GM19240 (cell line): ENCODE measurements at regions not wholly inside any gene's neighbourhood (a gene's known extent, or its start where the extent isn't known, plus 50 kb on each side); places are given as distances from the start of the nearest gene placed in this dataset.

Source experiments
- DNase-seq: peaks from one replicate; pipeline ENCODE4 v3.0.0; 2011; ENCODE audit warnings: low spot score; ENCODE audit not compliant: insufficient read length

DNA sequence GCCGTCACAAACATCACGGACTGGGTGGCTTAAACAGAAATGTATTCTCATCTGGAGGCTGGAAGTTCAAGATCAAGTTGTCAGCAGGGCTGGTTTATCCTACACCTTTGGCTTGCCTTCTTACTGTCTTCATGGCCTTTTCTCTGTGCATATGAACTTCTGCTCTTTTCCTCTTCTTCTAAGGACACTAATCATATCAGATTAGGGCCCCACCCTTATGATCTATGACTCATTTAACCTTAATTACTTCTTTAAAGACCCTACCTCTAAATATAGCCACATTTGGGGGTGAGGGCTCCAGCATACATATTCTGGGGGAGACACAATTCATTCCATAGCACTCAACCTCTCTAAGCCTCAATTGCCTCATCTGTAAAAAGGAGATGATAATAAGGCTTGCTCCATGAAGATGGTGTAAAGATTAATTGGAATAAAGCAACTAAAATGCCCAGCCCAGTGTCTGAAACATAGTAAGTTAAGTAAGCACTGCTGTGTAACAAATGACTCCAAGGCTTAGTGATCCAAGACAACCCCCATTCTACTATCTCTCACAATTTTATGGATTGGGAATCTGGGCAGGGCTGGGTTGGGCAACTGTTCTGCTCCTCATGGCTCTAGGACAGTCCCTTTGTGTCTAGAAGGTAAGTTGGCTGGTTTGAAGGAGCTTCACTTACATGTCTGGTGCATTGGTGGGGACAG lies 119.8 kb downstream of the BANF2 start:
- DNase-seq, result no peak

DNA sequence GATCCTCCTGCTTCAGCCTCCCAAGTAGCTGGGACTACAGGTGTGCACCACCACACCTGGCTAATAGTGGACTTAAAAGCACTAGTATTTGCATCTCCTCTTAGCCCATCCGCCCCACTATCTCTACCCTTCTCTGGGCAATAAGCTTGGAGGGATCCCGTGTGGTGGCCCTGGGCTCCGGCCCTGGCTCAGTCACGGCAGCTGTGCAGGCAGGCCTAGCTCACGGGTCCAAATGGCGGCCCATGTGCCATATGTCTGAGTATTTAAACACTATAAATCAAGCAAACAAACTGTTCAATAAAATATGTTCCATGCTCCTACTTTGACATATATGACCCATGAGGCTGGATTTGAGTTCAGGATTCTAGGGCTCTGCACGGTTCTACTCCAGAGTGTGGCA lies 118.4 kb downstream of the BANF2 start:
- DNase-seq, result no peak

DNA sequence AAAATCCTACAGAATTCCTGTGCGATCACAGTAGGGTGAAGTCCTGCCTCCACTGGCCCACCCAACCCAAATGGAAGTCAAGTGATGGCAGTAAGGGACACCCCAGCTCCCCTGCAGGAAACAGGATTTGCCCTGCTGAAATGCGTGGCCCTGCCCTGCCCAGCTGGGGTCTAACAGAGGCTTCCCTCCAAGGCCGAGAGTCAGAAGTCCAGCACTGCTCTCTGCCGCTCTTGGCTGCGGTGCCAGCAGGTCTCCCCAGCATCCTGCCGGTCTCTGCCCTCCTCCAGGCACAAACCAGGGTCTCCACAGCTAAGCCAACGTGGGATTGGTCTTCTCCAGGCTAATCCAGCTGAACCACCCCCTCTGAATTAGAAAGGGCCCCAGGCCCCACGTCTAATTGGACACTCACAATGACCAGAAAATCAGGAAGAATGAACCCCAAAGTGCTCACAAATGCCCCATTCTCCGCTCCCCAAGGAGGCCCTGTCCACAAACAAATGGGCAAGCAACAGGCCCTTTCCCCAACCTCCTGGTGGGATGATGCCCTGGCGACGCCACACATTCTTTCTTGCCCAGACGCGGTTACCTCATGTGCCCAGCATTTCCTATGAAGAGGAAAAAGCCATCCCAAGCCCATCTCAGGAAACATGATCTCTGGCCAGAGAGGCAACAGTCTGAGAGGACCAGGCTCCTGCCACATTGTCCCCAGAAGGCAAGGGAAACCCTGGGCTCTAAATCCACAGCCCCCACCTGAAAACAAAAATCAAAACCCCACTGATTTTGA lies 117.2 kb downstream of the BANF2 start:
- no peak for DNase-seq

DNA sequence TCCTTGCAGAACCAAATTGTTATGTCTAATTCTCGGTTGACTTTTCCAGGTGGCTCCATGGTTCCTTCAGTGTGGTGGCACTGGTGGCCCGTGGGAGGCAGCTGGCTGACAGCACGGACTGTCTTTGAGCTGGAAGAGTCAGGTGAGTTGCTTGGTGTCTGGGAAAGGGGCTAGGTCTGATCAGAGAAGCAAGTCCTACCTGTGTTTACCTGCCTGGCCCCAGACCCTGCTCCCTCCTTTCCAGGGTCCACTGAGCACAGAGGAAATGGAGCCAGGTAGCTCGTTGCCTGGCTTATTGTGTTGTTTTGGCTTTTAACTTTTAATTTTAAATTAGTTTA lies 111.8 kb downstream of the BANF2 start:
- DNase-seq, result no peak

DNA sequence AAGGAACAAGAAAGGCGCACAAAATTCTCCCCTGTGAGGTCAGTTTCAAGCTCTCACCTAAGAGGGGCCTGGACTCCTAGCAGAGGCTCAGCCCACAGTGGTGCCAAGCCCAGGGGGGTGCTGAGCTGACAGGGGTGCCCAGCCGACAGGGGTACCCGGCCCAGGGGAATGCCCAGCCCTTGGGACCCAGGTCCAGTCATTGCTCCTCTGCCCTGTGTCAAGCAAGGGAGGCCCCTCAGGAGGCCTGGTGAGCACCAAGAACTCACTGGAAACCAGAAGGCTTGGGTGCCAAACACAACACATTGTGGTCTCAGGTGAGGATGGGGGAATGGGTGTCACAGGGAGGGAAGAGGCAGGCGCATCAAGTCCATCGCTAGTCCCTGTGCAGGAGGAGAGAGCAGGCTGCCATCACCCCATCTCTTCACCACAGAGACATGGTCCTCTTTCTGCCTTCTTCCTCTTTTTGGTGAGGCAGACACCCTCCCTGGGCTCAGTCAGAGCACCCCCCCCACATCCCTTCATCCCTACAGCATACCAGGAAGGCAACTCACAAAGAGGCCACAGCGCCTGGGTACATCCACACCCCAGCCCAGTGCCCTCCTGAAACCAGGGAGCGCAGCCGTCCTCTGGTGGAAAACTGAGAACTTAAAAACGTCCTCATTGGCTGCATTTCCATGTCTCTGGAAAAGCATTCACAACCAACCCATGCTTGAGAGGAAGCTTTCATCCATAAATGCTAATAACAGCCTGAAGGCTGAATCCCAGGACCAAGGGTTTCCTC lies 111.3 kb downstream of the BANF2 start:
- no peak for DNase-seq

DNA sequence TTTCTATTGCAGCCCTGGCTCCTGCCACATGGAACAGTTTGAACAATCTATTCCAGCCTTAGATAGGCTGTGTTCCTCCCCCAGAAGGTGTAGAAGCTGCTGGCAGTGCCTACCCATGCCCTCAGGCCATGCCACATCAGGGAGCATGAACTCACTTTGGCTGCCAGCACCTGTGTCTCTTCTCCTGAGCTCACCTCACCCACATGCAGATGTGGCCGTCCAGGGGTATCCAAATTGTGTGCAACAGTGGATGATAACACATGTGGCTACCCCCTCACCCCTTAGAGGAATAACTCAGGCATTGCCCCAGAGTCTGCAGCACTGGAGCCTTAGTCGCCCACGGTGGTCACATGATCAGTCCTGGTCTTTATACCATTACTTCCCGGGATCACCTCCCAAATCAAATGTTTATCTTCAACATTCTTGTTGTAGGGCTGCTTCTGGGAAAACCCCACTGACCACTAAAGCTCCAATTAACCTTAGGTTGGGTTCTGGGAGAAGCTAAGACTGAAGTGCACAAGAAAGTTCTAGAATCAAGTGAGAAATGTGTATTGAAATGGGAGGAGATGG lies 110.4 kb downstream of the BANF2 start:
- DNase-seq, result no peak

DNA sequence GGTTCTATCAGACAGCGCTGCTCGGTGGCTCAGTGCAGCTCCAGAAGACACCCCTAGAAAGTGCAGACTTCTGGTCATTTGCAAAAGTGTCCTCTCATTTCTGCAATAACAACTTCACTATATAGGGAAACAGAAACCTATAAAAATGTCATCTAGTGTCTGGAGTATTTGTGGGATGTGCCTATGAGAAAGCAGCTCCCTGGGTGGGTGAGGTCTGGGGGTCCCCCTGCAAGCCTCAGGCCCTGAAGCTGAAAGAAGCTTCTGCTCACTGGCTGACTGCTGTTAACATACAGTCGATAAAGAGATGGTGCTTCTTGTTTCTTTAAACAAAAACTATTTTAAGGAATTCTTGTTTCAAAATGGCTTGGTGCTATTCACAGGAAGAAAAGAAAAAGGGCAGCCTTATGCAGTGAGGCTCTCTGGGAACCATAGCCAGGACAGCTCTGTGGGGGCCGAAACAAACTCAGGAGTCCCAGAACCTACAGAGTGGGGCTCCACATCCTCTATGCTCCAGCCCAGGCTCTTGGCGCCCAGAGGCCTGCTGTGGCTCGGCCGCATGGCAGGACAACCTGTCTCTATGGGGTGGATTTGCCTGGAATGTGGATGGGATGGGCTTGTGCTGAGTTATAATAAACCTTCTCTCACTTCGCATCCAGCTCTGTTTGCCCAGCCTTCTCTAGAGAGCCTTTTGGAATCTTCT lies 109.7 kb downstream of the BANF2 start:
- DNase-seq, result no peak

DNA sequence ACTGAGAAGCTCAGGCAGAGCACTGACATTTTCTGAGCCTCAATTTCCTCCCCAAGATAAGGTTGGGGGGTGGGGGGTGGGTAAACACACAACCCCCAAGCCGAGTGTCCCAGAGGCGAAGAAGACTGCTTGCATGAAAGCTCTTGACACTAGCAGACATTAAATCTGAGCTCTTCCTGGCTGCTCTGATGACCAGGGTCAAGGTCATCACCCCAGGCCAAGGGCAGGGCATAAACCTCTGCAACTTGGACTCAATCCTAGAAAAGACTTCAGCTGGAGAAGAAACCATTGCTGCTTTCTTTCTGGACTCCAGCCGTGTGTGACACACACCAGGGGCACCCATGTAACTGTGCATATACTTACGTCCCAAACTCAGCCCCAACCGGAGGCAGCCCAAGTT lies 109.0 kb downstream of the BANF2 start:
- DNase-seq, result no peak

DNA sequence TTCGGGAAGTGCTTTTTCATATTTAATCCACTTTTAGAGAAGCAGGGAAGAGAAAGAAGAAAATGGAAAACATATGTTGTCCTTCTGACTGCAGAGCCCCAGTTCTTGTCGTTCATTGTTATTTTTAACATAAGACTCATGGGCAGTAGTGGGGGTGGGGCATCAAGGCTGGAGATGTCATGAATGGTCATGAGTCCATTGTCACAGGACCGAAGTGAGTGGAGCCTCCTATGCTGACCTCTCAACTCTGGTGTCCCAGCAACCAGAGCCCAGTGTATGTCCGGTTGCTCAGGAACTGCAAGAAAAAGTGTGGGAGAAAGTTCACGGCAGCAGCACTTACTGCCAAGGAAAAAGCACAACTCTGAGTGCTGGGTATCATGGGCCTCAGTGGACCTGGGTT lies 108.6 kb downstream of the BANF2 start:
- no peak for DNase-seq

DNA sequence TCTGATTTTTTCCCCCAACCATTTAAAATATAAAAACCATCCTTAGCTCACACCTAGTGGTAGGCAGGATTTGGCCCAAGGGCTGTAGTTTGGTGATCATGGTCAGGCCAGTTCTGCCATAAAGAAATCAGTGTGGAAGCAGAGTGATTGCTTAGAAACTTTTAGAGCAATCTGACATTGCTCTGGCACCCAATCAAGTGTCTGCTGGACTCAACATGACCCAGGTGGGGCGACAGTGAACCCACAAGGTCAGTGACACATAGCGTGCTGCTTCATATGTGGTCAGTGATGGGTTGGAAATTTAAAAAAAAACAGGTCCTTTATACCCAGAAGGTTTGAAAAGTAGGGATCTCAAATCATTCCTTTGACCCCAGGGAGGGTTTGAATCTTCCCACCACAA lies 107.9 kb downstream of the BANF2 start:
- DNase-seq, result no peak

DNA sequence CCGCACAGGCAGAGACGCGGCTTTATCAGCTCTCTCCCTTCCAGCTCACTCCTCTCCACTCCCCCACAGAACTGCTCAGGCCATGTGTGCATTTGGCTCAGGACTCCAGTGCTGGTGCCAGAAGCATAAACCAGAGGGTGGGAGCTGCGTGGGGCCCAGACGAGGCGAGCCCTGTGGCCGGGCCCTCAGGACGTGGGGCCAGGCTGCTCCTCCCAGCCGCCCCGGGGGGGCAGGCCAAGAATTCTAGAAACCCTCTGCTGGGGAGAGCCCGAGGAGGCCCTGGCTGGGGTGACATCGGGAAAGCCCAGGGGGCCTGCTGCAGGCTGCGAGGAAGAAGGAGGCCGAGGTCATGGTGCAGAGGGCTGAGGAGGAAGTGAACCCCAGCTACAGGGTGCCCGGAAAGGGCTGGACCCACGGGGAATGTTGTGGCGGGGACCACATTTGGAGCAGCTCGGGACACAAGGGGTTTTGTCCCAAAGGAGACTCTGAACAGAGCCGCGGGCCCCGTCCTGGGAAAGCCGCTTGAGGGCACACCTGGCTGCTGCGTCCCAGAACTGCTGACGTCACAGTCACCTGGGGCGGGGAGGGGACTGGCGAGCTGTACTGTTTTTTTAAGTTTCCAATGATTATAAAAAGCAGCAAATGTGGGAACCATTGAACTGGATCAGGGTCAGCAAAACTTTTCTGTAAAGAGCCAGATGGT lies 107.1 kb downstream of the BANF2 start:
- no peak for DNase-seq

DNA sequence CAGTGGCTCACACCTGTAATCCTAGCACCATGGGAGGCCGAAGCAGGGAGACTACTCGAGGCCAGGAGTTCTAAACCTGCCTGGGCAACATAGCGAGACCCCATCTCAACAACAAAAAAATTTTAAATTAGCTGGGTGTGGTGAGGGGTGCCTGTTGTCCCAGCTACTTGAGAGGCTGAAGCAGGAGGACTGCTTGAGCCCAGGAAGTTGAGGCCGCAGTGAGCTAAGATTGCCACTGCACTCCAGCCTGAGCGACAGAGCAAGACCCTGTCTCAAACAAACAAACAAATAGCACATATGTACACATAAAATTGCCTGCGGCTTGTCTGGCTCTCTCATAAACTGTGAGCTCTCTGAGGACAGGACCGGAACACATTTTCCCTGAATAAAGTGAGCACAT lies 106.3 kb downstream of the BANF2 start:
- no peak for DNase-seq

DNA sequence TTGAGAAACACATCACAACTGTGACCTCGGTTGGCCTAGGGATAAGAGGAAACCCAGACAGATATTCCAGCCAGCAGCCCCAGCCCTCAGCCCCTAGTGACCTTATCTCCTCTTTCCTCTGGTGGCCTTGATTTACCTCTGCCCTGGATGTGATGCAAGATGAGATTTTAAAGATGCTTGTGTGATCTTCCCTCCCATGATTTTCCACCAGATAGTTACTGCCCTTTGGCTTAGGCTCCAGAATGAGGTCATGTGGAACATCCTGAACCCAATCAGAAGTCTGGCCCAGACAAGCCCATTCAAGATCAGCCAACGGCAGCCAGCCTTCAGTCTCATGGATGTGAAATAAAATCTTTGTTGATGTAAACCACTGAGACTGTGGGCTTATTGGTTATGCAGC lies 104.0 kb downstream of the BANF2 start:
- DNase-seq, result no peak

DNA sequence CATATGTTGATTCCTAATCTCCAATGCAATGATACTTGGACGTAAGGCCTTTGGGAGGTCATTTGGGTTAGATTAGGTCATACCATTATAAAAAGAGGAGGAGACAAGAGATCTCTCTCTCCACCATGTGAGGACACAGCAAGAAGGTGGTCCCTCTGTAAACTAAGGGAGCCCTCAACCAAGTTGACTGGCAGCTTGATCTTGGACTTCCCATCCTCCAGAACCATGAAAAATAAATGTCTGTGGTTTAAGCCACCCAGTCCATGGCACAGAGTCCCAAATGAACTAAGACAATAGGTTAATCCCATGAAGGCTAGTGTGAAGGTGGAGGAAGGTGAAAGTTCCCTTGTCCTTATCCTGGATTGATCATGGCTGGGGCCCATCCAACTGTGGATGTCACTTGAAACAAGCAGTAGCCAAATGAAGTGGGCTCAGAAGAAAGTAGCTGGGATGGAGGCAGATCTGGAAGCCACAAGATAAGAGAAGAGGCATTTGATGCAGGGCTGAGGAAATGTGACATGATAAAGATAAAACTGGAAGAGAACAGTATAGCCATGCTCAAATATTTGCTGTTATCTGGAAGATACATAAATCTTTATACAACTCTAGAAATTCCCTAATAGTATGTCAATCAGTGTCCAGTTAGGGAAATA lies 99.9 kb downstream of the BANF2 start:
- DNase-seq, result no peak

DNA sequence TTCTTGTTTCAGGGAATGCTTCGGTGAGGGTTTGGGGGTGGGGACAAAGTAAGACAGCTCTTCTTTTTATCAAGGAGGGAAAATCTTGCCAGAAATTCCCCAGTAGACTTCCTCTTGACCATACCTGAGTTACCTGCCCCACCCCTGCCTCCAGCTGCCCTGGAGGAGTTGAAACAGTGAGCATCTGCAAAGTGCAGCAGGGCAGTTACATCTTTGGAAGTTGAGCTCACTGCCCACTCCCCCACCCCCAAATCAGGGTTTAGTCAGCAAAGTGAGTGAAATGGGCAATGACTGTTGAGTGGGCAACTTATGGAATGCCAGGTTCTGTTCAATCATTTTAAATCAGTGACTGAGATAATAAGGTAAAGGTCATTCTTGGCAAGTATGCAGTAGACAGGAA lies 98.8 kb downstream of the BANF2 start:
- no peak for DNase-seq

DNA sequence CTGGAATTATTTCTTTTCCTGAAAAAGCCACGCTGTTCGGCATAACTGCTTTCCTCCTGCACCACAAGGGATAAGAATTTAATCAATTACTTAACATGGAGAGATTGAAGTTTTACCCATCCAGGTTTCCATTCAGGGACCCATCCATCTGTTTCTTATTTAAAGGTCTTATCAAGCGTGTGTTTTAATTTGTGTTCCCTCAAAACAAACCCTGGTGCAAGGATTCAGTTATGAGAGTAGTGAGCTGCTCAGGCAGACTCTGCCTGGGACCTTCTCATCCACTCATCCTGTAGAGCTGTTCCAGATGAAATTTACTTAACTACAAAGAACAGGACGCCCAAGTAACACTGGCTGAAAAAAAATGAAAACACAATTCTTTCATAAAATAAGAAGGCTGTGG lies 97.8 kb downstream of the BANF2 start:
- DNase-seq, result no peak

DNA sequence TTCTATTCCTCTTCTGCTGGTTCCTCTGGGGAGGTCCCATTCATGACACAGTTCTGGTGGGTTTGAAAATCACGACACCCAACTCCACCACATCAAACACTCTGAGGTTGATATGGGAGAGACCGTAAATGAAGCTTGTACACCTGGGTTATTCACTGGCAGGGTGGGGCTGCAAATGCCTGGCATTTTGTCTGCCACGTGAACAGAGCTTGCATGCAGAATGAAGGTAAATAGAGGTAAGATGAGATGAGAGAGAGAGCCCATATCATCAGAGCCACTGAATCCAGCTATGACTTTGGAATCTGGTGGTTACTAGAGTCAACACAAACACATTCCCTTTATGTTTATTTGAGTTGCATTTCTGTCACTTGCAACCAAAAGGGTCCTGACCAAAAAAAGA lies 97.4 kb downstream of the BANF2 start:
- DNase-seq, result no peak

DNA sequence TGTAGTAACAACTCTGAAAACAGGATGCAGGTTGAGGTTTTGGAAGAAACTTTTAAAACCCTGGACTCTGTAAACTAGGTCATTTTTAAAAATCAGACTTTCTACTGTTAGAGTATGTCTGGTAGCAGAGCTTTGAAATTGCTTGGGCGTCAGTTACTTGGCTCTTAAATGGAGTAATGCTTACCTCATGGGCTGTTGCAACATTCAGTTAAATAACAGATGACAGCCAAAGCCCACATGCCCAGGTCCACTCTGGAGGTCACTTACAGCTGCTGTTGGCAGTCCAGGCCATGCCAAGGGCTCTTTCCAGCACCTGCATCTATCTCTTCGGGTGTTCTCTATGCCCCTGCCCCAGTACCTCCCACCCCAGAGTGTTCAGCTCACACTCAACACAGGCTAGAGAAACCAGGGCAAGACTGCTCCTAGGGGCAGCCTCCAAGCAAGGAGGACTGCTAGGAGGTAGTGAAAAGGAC lies 96.4 kb downstream of the BANF2 start:
- DNase-seq, result no peak

DNA sequence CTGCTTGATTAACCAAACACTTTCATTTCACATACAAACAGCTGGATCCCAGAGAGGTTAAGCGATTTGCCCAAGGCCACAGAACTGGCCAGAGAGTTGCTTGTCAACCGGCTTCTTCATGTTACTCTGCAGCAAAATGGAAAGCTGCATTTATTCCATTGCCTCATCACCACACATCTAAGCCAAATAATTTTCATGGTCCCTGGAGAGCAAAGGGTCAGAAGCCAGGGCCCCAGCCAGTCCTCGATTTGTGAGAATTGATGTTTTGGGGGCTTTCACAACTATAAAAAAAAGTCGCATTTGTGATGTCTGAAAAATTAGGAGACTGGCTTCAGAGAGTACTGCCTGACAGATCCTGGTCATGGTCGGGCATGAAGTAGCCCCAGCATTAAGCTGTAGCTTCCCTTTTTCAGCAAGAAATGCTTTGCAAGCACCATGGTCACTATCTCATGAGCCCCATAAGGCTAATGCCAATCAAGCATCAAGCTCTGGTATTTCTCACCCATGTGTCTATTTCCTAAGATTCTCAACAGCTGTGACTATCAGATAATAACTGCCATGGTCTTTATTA lies 95.8 kb downstream of the BANF2 start:
- DNase-seq, result no peak

DNA sequence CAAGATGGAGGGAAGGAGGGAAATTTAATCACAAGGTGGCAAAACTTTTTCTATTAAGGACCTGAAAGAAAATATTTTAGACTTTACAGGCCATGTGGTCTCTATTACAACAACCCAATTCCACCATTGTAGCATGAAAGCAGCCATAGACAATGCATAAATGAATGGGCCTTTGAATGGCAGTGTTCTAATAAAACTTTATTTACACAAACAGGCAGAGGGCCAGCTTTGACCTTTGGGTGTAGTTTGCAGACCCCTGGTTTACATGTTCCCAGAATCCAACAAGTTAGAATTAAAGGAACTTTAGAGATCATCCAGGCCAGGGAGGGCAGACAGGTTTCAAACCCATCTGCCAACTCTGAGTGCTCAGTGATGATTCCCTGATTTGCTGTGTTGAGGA lies 95.2 kb downstream of the BANF2 start:
- DNase-seq, result no peak
